Lung (tissue), 11 donors: ENCODE measurements at regions not wholly inside any gene's neighbourhood (a gene's known extent, or its start where the extent isn't known, plus 50 kb on each side); places are given as distances from the start of the nearest gene placed in this dataset.
"Not testable (repeated sequence)": the region's sequence is repeated elsewhere in the genome, so short reads cannot be mapped to it uniquely, and the experiment has no call there.

Experiments used
- ATAC-seq: fragments of 200-7000 bp; cut with Tn5 transposase; one replicate; pipeline ENCODE4 v1.9.1; 2020; ENCODE audit warnings: moderate number of reproducible peaks; ENCODE audit not compliant: insufficient read depth, low FRiP score
- DNase-seq, 3 donors: peaks; one replicate each; pipeline ENCODE4 v3.0.0-alpha.2; 2013 to 2017
- H3K27ac ChIP-seq, 2 donors: one replicate each; pipeline ENCODE4 v1.5.1; 2013; ENCODE audit warnings: mild to moderate bottlenecking in 2 of 2, moderate library complexity in 2 of 2, control low read depth in 1 of 2, inconsistent platforms in 1 of 2, low read depth in 1 of 2, low read length in 1 of 2
- H3K27me3 ChIP-seq, 3 donors: one replicate each; pipeline ENCODE4 v1.5.1; 2013; ENCODE audit warnings: low read length in 2 of 3; ENCODE audit not compliant: control insufficient read depth in 3 of 3, insufficient read depth in 3 of 3
- H3K36me3 ChIP-seq, 4 donors: one replicate each; pipeline ENCODE4 v1.5.1; 2013; ENCODE audit warnings: low read length in 4 of 4, mild to moderate bottlenecking in 1 of 4, moderate library complexity in 1 of 4; ENCODE audit not compliant: control insufficient read depth in 4 of 4, insufficient read depth in 4 of 4
- H3K4me1 ChIP-seq, 5 donors: one replicate each; pipeline ENCODE4 v1.5.1; 2013; ENCODE audit warnings: low read length in 5 of 5, mild to moderate bottlenecking in 2 of 5, moderate library complexity in 1 of 5; ENCODE audit not compliant: control insufficient read depth in 5 of 5, insufficient read depth in 5 of 5
- H3K4me3 ChIP-seq: one replicate; pipeline ENCODE4 v1.5.1; 2013; ENCODE audit warnings: mild to moderate bottlenecking, control low read depth, moderate library complexity
- H3K9ac ChIP-seq, 2 donors: one replicate each; pipeline ENCODE4 v1.5.1; 2013; ENCODE audit warnings: low read length in 2 of 2, control low read depth in 1 of 2; ENCODE audit not compliant: insufficient read depth in 1 of 2
- H3K9me3 ChIP-seq, 4 donors: one replicate each; pipeline ENCODE4 v1.5.1; 2013; ENCODE audit warnings: low read length in 3 of 4, mild to moderate bottlenecking in 1 of 4, moderate library complexity in 1 of 4; ENCODE audit not compliant: control insufficient read depth in 4 of 4, insufficient read depth in 3 of 4
- WGBS, 2 donors: extraction: QIAGEN DNeasy Blood & Tissue Kit; methylation state at CpG; one replicate each; pipeline ENCODE4 v1.1.7; 2013; 5-methylcytosine and 5-hydroxymethylcytosine counted together
- TF ChIP-seq, protein P1 (sequence below): IDR thresholded peaks from 2 replicates; pipeline ENCODE4 v1.5.1; 2012; ENCODE audit warnings: mild to moderate bottlenecking; ENCODE audit errors: control extremely low read depth, extremely low read depth
- donor health status: control.
- donor health status: control.
- donor health status: Bipolar disorder and iron deficiency.
- donor health status: healthy.
- donor health status: DM: yes; HTN: yes; CAD: no.

DNA sequence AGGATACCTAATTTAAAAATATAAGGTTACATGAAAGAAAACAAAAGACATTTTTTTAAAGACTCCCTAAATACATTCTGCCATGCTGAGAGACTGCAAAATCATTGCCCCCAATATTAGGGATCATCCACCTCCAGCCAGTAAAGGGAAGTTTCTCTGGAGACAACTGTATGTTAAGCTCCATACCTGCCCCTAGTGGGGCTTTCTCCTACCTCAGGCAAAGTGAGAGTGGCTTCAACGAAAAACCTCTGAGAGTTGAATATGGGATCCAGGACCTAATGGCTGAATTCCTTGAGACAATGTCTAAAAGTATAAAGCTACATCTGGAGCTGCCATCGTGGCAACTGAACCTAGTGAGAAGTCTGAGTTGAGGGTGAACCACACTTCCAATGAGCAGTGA is 248.1 kb upstream of the FIGN start:
- ATAC-seq (no peak), DNase-seq (no peak)
- Histone ChIP-seq H3K27me3 (no peaks in the 10 kb centered on the region), H3K4me1 (no peaks in the 10 kb centered on the region), H3K9me3 (no peaks in the 10 kb centered on the region), H3K27ac (no peak overlapping the region), H3K4me3 (no peak overlapping the region), H3K9ac (no peak overlapping the region), H3K36me3 (no peaks in the 10 kb centered on the region)
- TF ChIP-seq, protein P1, sequence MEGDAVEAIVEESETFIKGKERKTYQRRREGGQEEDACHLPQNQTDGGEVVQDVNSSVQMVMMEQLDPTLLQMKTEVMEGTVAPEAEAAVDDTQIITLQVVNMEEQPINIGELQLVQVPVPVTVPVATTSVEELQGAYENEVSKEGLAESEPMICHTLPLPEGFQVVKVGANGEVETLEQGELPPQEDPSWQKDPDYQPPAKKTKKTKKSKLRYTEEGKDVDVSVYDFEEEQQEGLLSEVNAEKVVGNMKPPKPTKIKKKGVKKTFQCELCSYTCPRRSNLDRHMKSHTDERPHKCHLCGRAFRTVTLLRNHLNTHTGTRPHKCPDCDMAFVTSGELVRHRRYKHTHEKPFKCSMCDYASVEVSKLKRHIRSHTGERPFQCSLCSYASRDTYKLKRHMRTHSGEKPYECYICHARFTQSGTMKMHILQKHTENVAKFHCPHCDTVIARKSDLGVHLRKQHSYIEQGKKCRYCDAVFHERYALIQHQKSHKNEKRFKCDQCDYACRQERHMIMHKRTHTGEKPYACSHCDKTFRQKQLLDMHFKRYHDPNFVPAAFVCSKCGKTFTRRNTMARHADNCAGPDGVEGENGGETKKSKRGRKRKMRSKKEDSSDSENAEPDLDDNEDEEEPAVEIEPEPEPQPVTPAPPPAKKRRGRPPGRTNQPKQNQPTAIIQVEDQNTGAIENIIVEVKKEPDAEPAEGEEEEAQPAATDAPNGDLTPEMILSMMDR: no peak
- 79 to 89% methylated on average over 2 of the region's 2 CpGs for WGBS, 2 donors

DNA sequence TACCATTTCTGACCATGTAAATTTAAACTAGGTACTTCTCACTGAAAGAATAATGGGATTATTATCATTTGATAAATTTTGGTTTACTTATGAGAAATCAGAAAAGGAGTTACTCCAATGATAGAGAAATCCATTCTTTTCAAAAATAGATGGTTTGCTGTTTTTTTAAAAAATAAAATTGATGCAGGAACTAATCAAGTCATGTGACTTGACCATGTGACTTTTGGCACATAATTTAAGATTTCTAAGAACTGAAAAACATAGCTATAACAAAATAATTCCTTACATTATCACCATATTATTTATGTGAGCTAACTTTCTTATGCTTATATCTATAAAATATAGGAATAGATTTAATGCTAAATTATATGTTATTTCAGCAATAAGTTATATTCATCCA is 247.1 kb upstream of the FIGN start:
- Histone ChIP-seq H3K9me3 (no peaks in the 10 kb centered on the region), H3K27me3 (no peaks in the 10 kb centered on the region), H3K4me1 (no peaks in the 10 kb centered on the region), H3K36me3 (no peaks in the 10 kb centered on the region), H3K27ac (no peak overlapping the region), H3K4me3 (no peak overlapping the region), H3K9ac (no peak overlapping the region)
- ATAC-seq: no peak
- no peak for DNase-seq
- TF ChIP-seq, protein P1: no peak

DNA sequence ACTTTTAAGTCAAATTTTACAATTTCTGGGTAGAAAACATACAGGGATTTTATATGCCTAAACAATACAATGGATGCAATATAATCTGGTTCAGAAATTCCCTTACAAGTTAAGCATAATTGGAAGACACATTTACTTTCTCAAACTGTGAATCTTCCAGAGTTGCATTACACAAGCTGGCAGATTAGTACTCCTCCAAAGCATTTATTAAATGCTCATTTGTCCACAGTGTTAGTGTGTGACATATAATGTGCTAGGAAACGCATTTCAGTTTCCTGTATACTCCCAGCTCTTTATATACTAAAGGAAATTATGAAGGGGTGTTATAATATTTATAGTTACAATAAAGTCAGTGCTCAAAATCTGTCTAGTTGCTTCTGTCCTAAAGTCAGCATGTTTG is 239.0 kb upstream of the FIGN start:
- no peak overlapping the region for H3K4me3 ChIP-seq
- 49 to 60% methylated on average over 1 of the region's 1 CpG for WGBS, 2 donors
- H3K9me3 ChIP-seq: no peaks in the 10 kb centered on the region
- no peaks in the 10 kb centered on the region for H3K36me3 ChIP-seq
- no peak overlapping the region for H3K27ac ChIP-seq
- ATAC-seq: no peak
- no peaks in the 10 kb centered on the region for H3K27me3 ChIP-seq
- peaks cover 0 to 3% (median 0%) of the 10 kb centered on the region in 5 donors for H3K4me1 ChIP-seq
- DNase-seq: no peak
- TF ChIP-seq, protein P1: no peak
- H3K9ac ChIP-seq: no peak overlapping the region

DNA sequence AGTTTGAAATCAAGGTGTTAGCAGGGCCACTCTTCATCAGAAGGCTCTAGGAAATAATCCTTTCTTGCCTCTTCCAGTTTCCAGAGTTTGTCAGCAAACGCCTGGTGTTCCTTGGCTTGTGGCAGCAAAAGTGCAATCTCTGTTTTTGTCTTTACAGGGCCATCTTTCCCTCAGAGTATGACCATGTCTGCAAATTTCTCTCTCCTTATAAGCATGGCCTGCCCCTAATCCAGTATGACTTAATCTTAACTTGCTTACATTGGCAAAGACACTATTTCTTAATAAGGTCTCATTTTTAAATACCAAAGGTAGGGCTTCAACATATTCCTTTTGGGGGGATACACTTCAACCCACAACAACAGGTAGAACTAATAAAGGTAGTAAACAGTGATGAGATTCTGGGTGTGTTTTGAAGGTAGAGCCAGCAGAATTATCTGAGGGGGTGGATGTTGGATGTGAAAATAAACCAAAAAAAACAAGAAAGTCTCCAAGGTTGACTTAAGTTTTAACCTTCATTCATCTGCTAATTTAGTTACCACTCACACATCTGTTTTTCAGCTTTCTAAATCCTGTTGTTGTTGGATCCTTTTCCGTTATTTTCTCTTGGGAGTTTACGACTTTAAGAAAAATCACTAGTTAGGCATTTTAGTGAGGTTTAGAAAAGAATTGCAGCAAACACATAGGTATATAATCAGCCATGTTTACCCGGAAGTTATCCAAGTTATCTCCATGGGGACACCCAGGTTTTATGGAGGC is 234.4 kb upstream of the FIGN start:
- H3K9ac ChIP-seq: no peak overlapping the region
- no peak overlapping the region for H3K4me3 ChIP-seq
- H3K27ac ChIP-seq: no peak overlapping the region
- no peaks in the 10 kb centered on the region for H3K27me3 ChIP-seq
- no peak for ATAC-seq
- no peaks in the 10 kb centered on the region for H3K9me3 ChIP-seq
- WGBS, 2 donors: 86 to 90% methylated on average over 4 of the region's 4 CpGs
- H3K4me1 ChIP-seq: peaks cover 0 to 3% (median 0%) of the 10 kb centered on the region in 5 donors
- TF ChIP-seq, protein P1: no peak
- H3K36me3 ChIP-seq: no peaks in the 10 kb centered on the region
- no peak for DNase-seq

DNA sequence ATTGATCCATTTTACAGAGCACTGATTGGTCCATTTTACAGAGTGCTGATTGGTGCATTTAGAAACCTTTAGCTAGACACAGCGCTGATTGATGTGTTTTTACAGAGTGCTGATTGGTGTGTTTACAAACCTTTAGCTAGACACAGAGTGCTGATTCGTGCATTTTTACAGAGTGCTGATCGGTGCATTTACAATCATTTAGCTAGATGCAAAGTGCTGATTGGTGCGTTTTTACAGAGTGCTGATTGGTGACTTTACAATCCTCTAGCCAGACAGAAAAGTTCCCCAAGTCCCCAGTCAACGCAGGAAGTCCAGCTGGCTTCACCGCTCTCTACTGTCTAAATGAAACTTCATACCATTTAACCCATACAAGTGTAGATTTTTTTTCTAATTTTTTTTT is 228.5 kb upstream of the FIGN start:
- 86 to 91% methylated on average over 6 of the region's 6 CpGs for WGBS, 2 donors
- H3K4me1 ChIP-seq, H3K36me3 ChIP-seq, H3K27ac ChIP-seq, H3K27me3 ChIP-seq, DNase-seq, H3K9me3 ChIP-seq, ATAC-seq, H3K4me3 ChIP-seq, H3K9ac ChIP-seq: not testable (repeated sequence)
